ENCODE measurements at regions not wholly inside any gene's neighbourhood (a gene's known extent, or its start where the extent isn't known, plus 50 kb on each side); places are given as distances from the start of the nearest gene placed in this dataset.

- in situ Hi-C loops (cut with HindIII; ENCODE audit: low sequenced_read_pairs): no loop called here
- no peak overlapping the region for H3K4me3 ChIP-seq (ENCODE audit: low read depth, low read length)
- TF ChIP-seq CTCF (IDR thresholded peaks at IDR 0.05; ENCODE audit: low read depth, low read length, missing control alignments): no peak
- no peak for DNase-seq (ENCODE audit: low read depth)
Measured at GRCh38 chr4:42729505-42730237, 72.8 kb upstream of the ATP8A1 start.

- no peak overlapping the region for H3K4me3 ChIP-seq (ENCODE audit: low read depth, low read length)
- in situ Hi-C loops (cut with HindIII; ENCODE audit: low sequenced_read_pairs): no loop called here
- DNase-seq (ENCODE audit: low read depth): no peak
- no peak for TF ChIP-seq CTCF (IDR thresholded peaks at IDR 0.05; ENCODE audit: low read depth, low read length, missing control alignments)
Measured at GRCh38 chr4:42724451-42724850, 67.5 kb upstream of the ATP8A1 start.

GRCh38 chr4:42720533-42720932 lies 63.6 kb upstream of the ATP8A1 start:
- DNase-seq (ENCODE audit: low read depth): no peak
- in situ Hi-C loops (cut with HindIII; ENCODE audit: low sequenced_read_pairs): no loop called here
- H3K4me3 ChIP-seq (ENCODE audit: low read depth, low read length): no peak overlapping the region
- TF ChIP-seq CTCF (IDR thresholded peaks at IDR 0.05; ENCODE audit: low read depth, low read length, missing control alignments): no peak

- TF ChIP-seq CTCF (IDR thresholded peaks at IDR 0.05; ENCODE audit: low read depth, low read length, missing control alignments): no peak
- in situ Hi-C loops (cut with HindIII; ENCODE audit: low sequenced_read_pairs): no loop called here
Measured at GRCh38 chr4:42719257-42719656, 62.4 kb upstream of the ATP8A1 start.

GRCh38 chr4:42718336-42718735 lies 61.4 kb upstream of the ATP8A1 start:
- no peak for TF ChIP-seq CTCF (IDR thresholded peaks at IDR 0.05; ENCODE audit: low read depth, low read length, missing control alignments)
- in situ Hi-C loops (cut with HindIII; ENCODE audit: low sequenced_read_pairs): no loop called here
- no peak for DNase-seq (ENCODE audit: low read depth)
- no peak overlapping the region for H3K4me3 ChIP-seq (ENCODE audit: low read depth, low read length)

More at GRCh38 chr4:42719257-42719656, 62.4 kb upstream of the ATP8A1 start:
- no peak for DNase-seq (ENCODE audit: low read depth)
- no peak overlapping the region for H3K4me3 ChIP-seq (ENCODE audit: low read depth, low read length)

GRCh38 chr4:42716996-42717395 lies 60.1 kb upstream of the ATP8A1 start:
- in situ Hi-C loops (cut with HindIII; ENCODE audit: low sequenced_read_pairs): no loop called here

More at GRCh38 chr4:42716996-42717395, 60.1 kb upstream of the ATP8A1 start:
- TF ChIP-seq CTCF (IDR thresholded peaks at IDR 0.05; ENCODE audit: low read depth, low read length, missing control alignments): no peak
- no peak for DNase-seq (ENCODE audit: low read depth)
- no peak overlapping the region for H3K4me3 ChIP-seq (ENCODE audit: low read depth, low read length)
